GM12892 (cell line): ENCODE measurements at regions not wholly inside any gene's neighbourhood (a gene's known extent, or its start where the extent isn't known, plus 50 kb on each side); places are given as distances from the start of the nearest gene placed in this dataset.

Experiments
- DNase-seq: peaks from one replicate; pipeline ENCODE4 v3.0.0; 2011; ENCODE audit not compliant: insufficient read length
- FAIRE-seq: peaks from 2 replicates; lab custom pipeline; 2011; peaks lifted over from hg19 to GRCh38; lab: Jason Lieb, UNC
- POLR2A ChIP-seq: IDR thresholded peaks from 2 replicates; pipeline ENCODE4 v1.6.1; 2011; ENCODE audit warnings: low read depth, low read length, control low read depth
- POLR2AphosphoS5 ChIP-seq: IDR thresholded peaks from 2 replicates; pipeline ENCODE4 v1.6.1; 2011; ENCODE audit warnings: low read depth, low read length, control low read depth
- TAF1 ChIP-seq: IDR thresholded peaks from 2 replicates; pipeline ENCODE4 v1.6.1; 2011; ENCODE audit warnings: low read depth, mild to moderate bottlenecking, control low read depth, low read length, borderline replicate concordance

GRCh38 chr3:102081572-102082289 lies 232.4 kb downstream of the NFKBIZ start:
- TF ChIP-seq POLR2AphosphoS5 (no peak), TAF1 (no peak)
- no peak for FAIRE-seq

GRCh38 chr3:102083473-102083872 lies 234.2 kb downstream of the NFKBIZ start:
- FAIRE-seq = no peak

More at GRCh38 chr3:102081572-102082289, 232.4 kb downstream of the NFKBIZ start:
- DNase-seq = no peak

GRCh38 chr3:102084006-102084405 lies 234.7 kb downstream of the NFKBIZ start:
- TF ChIP-seq POLR2A (no peak), TAF1 (no peak), POLR2AphosphoS5 (no peak)
- DNase-seq (no peak), FAIRE-seq (no peak)

More at GRCh38 chr3:102083473-102083872, 234.2 kb downstream of the NFKBIZ start:
- no peak for DNase-seq
- no peak for TF ChIP-seq TAF1
- TF ChIP-seq POLR2AphosphoS5 = no peak
- no peak for TF ChIP-seq POLR2A

- FAIRE-seq (no peak), DNase-seq (no peak)
- no peak for TF ChIP-seq POLR2A
- TF ChIP-seq POLR2AphosphoS5 = no peak
- TF ChIP-seq TAF1 = no peak
Observed at GRCh38 chr3:102084704-102085103, 235.4 kb downstream of the NFKBIZ start.

GRCh38 chr3:102085431-102086176 lies 236.3 kb downstream of the NFKBIZ start:
- FAIRE-seq (no peak), DNase-seq (no peak)
- TF ChIP-seq TAF1 (no peak), POLR2A (no peak), POLR2AphosphoS5 (no peak)

- FAIRE-seq = no peak
- TF ChIP-seq POLR2A (no peak), TAF1 (no peak), POLR2AphosphoS5 (no peak)
- no peak for DNase-seq
Observed at GRCh38 chr3:102087236-102087635, 237.9 kb downstream of the NFKBIZ start.

- TF ChIP-seq POLR2AphosphoS5 (no peak), TAF1 (no peak), POLR2A (no peak)
- DNase-seq (no peak), FAIRE-seq (no peak)
Observed at GRCh38 chr3:102089239-102089638, 239.9 kb downstream of the NFKBIZ start.

- TF ChIP-seq TAF1 (no peak), POLR2AphosphoS5 (no peak), POLR2A (no peak)
- FAIRE-seq (no peak), DNase-seq (no peak)
Observed at GRCh38 chr3:102089904-102090720, 240.8 kb downstream of the NFKBIZ start.

GRCh38 chr3:102090721-102091045 lies 241.4 kb downstream of the NFKBIZ start:
- no peak for FAIRE-seq
- no peak for DNase-seq
- TF ChIP-seq TAF1 (no peak), POLR2AphosphoS5 (no peak), POLR2A (no peak)

- FAIRE-seq = no peak
- no peak for TF ChIP-seq POLR2A
- TF ChIP-seq POLR2AphosphoS5 = no peak
- no peak for TF ChIP-seq TAF1
Observed at GRCh38 chr3:102091358-102091757, 242.0 kb downstream of the NFKBIZ start.

GRCh38 chr3:102092617-102093466 lies 243.5 kb downstream of the NFKBIZ start:
- no peak for TF ChIP-seq TAF1
- no peak for TF ChIP-seq POLR2AphosphoS5
- TF ChIP-seq POLR2A = no peak
- DNase-seq (no peak), FAIRE-seq (no peak)

More at GRCh38 chr3:102091358-102091757, 242.0 kb downstream of the NFKBIZ start:
- no peak for DNase-seq
